ENCODE measurements at regions not wholly inside any gene's neighbourhood (a gene's known extent, or its start where the extent isn't known, plus 50 kb on each side); places are given as distances from the start of the nearest gene placed in this dataset.

DNA sequence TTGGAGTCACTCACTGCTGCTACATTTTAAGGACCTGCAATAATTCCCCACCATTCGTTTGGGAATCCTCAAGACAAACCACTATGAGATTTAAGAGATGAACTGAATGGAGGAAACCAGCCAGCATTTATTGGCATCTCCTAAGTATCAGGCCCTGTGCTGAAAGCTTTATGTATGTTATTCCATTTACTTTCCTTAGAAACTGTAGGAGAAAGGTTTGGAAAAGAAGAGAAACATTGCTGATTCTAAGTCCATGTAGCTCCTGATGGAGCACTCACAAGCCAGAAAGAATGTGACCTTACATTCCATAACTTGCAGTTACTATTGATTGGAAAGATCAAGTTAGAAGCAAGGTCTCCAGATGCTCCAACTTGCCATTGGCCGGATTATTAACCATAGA lies 267.4 kb downstream of the GAS1 start (continued):
- no peak for TF ChIP-seq CCDC6 (CRISPR knock-in tag; IDR thresholded peaks at IDR 0.05)

DNA sequence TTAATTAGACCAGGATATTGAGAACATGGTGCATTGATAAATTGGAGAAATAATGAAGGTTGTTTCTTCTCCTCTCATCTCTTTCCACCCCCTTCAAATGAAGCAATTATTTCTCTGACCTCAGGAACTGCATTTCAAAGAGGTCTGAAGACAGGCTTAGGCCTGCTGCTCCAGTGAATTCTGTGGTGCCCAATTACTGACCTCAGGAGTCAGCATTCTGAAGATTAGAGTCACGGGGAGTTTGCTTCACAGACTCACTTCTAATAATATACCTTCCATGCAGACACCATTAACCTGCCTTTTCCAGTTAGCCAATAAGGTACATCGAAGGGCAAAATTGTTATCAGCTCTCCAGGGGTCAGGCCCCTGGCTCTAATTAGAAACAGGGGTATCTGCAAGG lies 270.9 kb downstream of the GAS1 start:
- CTCF ChIA-PET (ENCODE audit: low intra/inter-chr PET ratio, low total read pairs), result no interaction called here
- TF ChIP-seq ZNF530 (CRISPR knock-in tag; IDR thresholded peaks at IDR 0.05; ENCODE audit: low read depth) (no peak), ZNF816 (CRISPR knock-in tag; IDR thresholded peaks at IDR 0.05; ENCODE audit: borderline replicate concordance) (no peak), ZNF329 (CRISPR knock-in tag; IDR thresholded peaks at IDR 0.05; ENCODE audit: low read depth) (no peak), YEATS2 (CRISPR knock-in tag; IDR thresholded peaks at IDR 0.05; ENCODE audit: borderline replicate concordance) (no peak), TBX2 (CRISPR knock-in tag; IDR thresholded peaks at IDR 0.05; ENCODE audit: borderline replicate concordance) (no peak)
- TF ChIP-seq, protein P1, sequence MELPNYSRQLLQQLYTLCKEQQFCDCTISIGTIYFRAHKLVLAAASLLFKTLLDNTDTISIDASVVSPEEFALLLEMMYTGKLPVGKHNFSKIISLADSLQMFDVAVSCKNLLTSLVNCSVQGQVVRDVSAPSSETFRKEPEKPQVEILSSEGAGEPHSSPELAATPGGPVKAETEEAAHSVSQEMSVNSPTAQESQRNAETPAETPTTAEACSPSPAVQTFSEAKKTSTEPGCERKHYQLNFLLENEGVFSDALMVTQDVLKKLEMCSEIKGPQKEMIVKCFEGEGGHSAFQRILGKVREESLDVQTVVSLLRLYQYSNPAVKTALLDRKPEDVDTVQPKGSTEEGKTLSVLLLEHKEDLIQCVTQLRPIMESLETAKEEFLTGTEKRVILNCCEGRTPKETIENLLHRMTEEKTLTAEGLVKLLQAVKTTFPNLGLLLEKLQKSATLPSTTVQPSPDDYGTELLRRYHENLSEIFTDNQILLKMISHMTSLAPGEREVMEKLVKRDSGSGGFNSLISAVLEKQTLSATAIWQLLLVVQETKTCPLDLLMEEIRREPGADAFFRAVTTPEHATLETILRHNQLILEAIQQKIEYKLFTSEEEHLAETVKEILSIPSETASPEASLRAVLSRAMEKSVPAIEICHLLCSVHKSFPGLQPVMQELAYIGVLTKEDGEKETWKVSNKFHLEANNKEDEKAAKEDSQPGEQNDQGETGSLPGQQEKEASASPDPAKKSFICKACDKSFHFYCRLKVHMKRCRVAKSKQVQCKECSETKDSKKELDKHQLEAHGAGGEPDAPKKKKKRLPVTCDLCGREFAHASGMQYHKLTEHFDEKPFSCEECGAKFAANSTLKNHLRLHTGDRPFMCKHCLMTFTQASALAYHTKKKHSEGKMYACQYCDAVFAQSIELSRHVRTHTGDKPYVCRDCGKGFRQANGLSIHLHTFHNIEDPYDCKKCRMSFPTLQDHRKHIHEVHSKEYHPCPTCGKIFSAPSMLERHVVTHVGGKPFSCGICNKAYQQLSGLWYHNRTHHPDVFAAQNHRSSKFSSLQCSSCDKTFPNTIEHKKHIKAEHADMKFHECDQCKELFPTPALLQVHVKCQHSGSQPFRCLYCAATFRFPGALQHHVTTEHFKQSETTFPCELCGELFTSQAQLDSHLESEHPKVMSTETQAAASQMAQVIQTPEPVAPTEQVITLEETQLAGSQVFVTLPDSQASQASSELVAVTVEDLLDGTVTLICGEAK (IDR thresholded peaks at IDR 0.05), result no peak
- TF ChIP-seq, protein P1 (CRISPR knock-in tag; IDR thresholded peaks at IDR 0.05), result no peak
- no peak for DNase-seq (ENCODE audit: low spot score)
- no peaks in the 10 kb centered on the region for H3K9me3 ChIP-seq (ENCODE audit: low read length)
- H3K4me2 ChIP-seq (ENCODE audit: low read depth, low read length), result no peak overlapping the region
- no peaks in the 10 kb centered on the region; a peak in 1 of 5 replicates for H3K27me3 ChIP-seq (ENCODE audit: control insufficient read depth in 1 of 2, insufficient read depth in 2 of 2, low read length in 2 of 2)
- H3K36me3 ChIP-seq (replicated peaks in 1 of 2; ENCODE audit: control insufficient read depth in 1 of 2, insufficient read depth in 2 of 2, low read length in 2 of 2), result no peaks in the 10 kb centered on the region
- no peaks in the 10 kb centered on the region for H4K20me1 ChIP-seq (ENCODE audit: insufficient read depth, low read length)
- no peak overlapping the region for H3K27ac ChIP-seq (ENCODE audit: extremely low read length, insufficient read depth, low read length)
- no peaks in the 10 kb centered on the region for H3K79me2 ChIP-seq (ENCODE audit: insufficient read depth, low read length)
- POLR2A ChIA-PET, result no interaction called here
- BruUV-seq (replicated peaks), result no TSS peak
- no peak overlapping the region for H3K9ac ChIP-seq (ENCODE audit: insufficient read depth, low read depth, low read length)
- ATAC-seq, result no peak
- intact Hi-C loops (cut with micrococcal nuclease; ENCODE audit: unreplicated experiment) (no loop called here), in situ Hi-C loops (cut with HindIII; ENCODE audit: extremely low pct_ligation_motif_present, low pct_unique_long_range_greater_than_20kb) (no loop called here)
- no peak overlapping the region for H3K4me3 ChIP-seq (replicated peaks in 1 of 3; ENCODE audit: insufficient read depth in 1 of 3, low read depth in 2 of 3, low read length in 3 of 3)
- WGBS (ENCODE audit: low lambda C conversion rate), result 0% methylated on average over 2 of the region's 2 CpGs
- FAIRE-seq, result no peak
- H2AFZ ChIP-seq (ENCODE audit: low read length), result no peak overlapping the region
- H3K4me1 ChIP-seq (ENCODE audit: insufficient read depth, low read length), result no peaks in the 10 kb centered on the region

Measured in HepG2 (cell line).